HG02884 (cell line): ENCODE measurements at regions not wholly inside any gene's neighbourhood (a gene's known extent, or its start where the extent isn't known, plus 50 kb on each side); places are given as distances from the start of the nearest gene placed in this dataset.
A peak's percentile ranks its signal among the peaks of the same experiment; 100 is the strongest.

Source experiments
- ATAC-seq: cut with Tn5 transposase; IDR thresholded peaks from one replicate; pipeline ENCODE4 v1.9.1; 2021; ENCODE audit warnings: mild to moderate bottlenecking, moderate library complexity; ENCODE audit not compliant: unreplicated experiment

DNA sequence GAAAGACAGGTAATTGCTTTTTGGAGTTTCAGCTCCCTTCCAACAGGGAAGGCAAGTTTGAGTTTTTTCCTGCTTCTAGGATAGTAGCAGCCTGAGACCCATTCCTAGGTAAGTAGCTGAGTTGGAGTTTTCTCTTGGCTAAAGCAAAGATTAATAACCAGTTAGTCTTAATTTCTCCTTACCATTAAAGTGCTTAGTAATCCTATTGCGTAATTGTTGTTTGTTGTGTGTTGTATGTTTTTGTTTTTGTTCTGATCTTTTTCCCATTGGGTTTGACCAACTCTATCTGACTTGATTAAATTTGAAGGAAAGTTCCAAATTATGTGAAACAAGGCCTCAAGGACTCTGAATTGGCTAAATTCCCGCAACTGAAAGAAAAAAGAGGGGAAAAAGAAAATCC, 83.5 kb downstream of the TBX22 start:
- no peak for ATAC-seq

GRCh38 chrX:80120335-80120734, 105.8 kb downstream of the TBX22 start:
- ATAC-seq = no peak

- no peak for ATAC-seq
These were observed 124.4 kb downstream of the TBX22 start for GRCh38 chrX:80138938-80139337.

- ATAC-seq = no peak
These were observed 125.0 kb downstream of the TBX22 start for GRCh38 chrX:80139564-80139963.

DNA sequence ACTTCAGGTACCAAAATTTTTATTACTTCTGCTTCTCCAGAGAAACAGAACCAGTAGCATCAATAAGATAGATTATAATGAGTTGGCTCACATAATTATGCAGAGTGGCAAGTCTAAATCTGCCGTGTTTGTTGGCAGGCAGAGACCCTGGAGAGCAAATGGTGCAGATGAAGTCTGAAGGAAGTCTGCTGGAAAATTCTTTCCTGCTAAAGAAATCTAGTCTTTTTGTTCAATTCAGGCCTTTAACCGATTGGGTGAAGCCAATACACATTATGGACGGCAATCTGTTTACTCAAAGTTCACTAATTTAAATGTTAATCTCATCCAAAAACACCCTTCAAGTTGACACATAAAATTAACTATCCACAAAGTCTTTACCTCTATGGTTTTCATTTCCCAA, 156.0 kb downstream of the TBX22 start:
- ATAC-seq = no peak

- ATAC-seq = no peak
These were observed 158.7 kb downstream of the TBX22 start for GRCh38 chrX:80173261-80173660.

- ATAC-seq = no peak
These were observed 160.5 kb downstream of the TBX22 start for GRCh38 chrX:80174925-80175574.

DNA sequence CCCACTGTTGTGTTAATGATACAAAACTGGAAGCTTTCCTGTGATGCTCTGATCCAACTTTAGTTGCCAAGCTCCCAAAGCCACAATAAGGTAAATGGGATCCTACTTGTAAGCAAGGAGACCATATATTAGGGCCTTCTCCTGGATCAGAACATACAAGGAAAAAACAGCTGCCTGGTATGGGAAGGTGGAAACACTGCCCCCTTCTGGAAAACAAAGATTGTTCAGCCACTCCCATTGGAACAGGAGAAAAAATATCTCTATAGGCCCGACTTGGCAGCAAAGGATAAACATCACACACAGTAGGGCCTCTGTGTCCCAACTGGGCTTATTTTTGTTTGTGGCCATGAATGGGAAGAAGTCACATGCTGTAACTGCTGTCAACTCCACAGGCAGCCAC, 166.5 kb downstream of the TBX22 start:
- no peak for ATAC-seq

DNA sequence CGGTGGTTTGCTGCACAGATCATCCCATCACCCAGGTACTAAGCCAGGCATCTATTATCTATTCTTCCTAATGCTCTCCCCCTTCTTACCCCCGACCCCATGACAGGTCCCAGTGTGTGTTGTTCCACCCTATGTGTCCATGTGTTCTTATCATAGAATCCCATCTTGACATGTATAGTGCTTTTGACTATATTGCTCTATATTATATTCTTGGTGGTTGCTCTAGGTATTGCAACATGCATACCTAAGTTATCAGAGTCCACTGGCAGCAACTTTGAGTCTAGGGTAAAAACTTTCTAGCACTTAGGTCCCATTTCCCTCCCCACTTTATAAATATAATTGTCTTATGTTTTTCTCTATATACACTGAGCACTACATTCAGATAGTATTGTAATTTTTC, 170.3 kb downstream of the TBX22 start:
- ATAC-seq = no peak

DNA sequence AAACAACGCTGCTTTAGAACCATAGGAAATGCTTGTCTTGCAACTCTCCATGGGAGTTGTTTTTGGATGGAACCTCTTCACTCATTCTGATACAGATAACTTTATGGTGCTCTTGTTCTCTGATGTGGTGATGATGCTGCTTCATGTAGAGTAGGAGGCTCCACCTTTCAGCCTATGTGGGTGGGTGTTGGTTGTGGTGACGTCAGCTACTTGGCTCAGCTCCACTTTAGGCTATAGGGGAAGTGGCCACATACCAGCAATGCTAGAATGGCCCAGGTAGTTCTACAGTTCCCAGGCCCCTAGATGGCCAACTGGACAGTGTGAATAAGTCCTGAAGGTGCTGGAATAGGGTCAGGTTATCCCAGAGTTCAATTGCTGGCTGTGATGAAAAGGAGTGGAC, 192.1 kb downstream of the TBX22 start:
- ATAC-seq = no peak

- no peak for ATAC-seq
These were observed 192.8 kb downstream of the TBX22 start for GRCh38 chrX:80207327-80207726.

GRCh38 chrX:80216086-80216485, 201.5 kb downstream of the TBX22 start:
- ATAC-seq = no peak

DNA sequence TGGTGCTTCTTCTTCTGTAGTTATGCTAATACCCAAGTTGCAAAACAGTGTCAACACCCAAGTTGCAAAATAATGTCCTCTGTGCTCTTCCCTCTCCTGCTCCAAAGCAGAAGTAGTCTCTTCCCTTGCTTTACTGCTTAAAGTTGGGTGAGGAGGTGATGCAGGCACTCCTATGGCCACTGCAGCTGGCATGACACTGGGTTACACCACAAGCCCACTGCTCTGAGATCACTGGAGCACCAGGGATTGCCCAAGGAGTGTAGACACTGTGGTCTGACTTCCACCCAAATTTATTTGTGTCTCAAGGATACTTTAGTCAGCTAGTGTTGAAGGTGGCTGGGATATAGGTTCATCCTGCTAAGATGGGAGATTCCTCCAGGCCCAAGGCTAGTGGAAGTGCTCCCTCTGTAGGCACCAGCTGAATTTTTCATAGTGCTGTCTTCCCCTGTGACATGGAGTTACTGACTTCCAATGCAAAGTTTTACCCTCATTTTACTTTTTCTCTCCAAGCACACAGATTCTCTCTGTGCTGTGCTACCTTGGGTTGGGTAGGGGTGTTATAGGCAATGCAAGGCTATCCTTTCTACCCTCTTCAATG, 196.2 kb upstream of the TENT5D start:
- no peak for ATAC-seq

DNA sequence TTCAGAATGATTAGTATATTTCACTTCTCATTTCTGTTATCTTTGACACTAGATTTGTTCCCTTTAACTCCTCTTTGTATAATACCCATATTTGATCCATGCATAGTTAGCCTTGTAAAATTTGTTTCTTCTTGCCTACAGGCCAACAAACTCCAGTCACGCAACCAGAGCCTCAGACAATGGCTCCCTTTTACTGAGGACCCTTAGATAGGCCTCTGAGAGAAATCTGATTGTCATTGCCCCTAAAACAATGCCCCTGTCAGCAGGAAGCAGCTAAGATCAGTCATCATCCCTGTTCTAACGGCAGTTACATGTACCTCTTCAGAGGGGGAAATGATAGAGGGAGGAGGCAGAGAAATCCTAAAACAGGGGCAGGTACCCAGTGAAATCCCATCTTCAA, 190.6 kb upstream of the TENT5D start:
- ATAC-seq = no peak

- ATAC-seq = no peak
These were observed 183.2 kb upstream of the TENT5D start for GRCh38 chrX:80237072-80237471.

DNA sequence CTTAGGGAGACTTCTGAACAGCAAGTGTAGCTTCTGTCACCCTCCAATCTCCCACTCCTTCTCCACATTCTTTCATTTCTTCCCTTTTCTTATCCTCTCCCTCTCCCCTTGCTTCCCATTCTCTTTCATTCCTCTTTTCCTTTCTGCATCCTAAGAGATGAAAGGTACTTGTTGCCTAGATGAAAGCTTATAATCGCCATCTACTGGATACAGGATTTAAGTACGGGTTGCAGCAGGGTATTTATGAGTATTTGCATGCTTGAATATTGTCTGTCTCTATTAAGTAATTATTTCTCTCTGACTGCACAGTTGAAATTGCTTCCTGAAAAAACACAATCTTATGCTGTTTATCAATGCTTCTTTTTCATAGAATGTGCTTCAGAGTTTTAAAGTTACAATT, 174.0 kb upstream of the TENT5D start:
- ATAC-seq = no peak

GRCh38 chrX:80266287-80266686, 154.0 kb upstream of the TENT5D start:
- no peak for ATAC-seq

DNA sequence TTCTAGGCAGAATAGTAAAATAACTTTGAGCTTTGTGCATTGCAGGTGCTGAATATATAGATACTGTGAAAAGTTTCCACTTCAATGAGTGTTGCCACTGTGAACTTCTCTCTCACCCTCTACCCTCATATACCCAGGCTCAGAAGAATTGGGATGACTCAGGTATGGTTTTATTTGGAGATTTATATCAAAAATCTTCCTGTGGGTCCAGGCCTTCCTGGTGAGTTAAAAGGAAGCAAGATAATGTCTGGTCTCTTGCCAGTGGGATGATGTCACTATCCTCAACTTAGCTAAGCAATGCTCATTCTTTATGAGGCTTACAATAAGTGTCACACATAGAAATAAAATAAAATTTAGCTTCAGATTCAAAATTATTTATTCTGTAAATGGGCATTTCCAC, 153.3 kb upstream of the TENT5D start:
- no peak for ATAC-seq

DNA sequence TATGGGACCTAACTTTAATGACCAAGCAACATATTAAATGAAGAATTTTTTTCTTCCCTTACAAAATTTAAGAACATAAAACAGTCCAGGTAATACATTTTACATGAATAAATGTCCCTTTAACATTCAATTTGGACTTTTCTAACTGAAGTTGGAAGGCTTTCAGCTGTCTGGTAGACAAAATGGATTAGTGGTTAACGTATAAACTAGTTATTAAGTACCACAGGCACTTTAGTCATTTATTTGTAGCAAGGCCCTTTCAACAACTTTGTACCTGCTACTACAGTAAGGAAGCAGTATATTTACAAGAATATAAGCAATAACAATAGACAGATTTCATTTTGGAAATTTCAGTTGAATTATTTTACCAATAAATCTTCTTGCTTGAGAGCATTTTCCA, 152.5 kb upstream of the TENT5D start:
- no peak for ATAC-seq

DNA sequence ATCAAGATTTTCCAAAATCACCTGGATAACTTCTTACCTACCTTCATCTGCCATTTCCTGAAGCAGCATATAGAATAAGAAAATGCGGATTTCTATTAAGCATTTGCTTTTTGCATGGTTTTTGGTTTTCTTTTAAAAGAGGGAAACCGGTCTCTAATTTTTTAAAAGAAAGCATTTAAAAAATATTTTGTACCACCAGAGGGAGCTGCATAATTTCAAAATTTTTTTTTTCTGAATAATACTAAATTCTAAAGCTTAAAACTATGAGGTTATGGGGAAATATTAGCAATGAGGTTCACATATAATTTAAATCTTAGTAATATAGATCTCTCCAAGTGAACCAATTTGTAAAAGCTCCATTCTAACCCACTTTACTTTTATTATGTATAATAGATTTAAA, 137.7 kb upstream of the TENT5D start:
- ATAC-seq = no peak

DNA sequence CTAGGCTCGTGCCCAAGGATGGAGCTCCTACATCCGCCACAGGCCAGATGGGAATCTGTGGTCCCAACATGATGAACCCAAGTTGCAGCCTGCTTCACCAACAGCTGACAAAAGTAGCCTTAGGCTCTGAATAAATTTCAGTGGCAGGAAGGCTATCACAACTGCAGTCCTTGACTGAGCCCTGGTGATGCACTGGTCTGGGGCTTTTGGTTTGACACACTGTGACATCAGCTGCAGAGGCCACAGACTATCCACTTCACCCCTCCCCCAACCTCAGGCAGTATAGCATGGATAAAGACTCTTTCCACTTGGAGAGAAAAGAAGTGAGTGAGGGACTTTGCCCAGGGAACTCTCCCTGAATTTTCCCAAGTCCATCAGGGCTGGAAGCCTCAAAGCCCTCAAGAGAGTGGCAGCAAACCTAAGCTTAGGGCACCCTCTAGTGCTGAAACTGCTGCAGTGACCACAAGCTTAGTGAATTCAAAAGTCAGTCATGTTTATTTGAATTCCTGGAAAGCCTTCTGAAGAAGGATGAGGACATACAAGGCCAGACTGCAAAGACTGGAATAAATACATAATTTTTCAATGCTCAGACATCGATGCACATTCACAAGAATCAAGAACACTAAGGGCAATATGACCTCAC, 135.0 kb upstream of the TENT5D start:
- ATAC-seq = peak; percentile 69

DNA sequence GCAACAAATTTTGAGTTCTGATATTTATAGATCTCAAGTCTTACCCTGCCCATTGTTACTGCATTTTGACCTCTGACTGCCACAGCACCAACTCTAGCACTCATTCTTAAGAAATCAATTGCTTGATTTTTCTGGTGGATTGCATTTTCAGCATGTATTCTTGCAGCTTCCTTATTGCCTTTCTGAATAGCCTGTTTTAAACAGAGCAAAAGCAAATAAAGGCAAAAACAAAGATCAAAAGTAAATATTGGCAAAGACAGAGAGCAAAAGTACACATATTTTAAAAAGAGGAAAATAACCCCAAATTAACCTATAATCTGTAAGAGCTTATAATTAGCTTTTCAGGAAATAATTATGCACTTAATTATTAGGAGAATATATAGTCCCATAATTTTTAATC, 129.4 kb upstream of the TENT5D start:
- no peak for ATAC-seq

DNA sequence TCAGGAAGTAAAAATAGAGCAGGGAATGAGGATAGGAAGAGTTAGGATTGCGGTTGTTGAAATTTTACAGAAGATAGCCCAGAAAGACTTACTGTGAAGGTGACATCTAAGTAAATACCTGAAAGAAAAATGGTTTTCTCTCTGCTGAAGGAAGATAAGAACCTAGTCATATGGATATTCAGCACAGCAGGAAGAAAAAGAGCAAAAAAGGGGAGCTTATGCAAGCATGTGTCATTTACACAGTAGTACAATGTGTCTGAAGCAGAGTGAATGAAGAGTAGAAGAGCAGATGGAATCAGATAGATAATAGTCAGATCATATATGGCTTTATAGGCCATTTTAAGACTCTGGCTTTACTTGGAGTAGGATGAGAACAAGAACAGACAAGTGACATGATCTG, 126.9 kb upstream of the TENT5D start:
- no peak for ATAC-seq
